GM12878 (cell line): ENCODE measurements at regions not wholly inside any gene's neighbourhood (a gene's known extent, or its start where the extent isn't known, plus 50 kb on each side); places are given as distances from the start of the nearest gene placed in this dataset.

ENCODE experiments used
- ATAC-seq: fragments of 200-7000 bp; cut with Tn5 transposase; 3 replicates; pipeline ENCODE4 v1.9.1; 2020; ENCODE audit warnings: mild to moderate bottlenecking, moderate library complexity
- BruUV-seq: library from RNA; stranded (reverse); fragments of 400-500 nt; replicated peaks from 2 replicates; lab custom pipeline; 2021; lab: Mats Ljungman, UMichigan
- CTCF ChIA-PET: fragments of 300-600 bp; sonication (Branson Sonifier 250); formaldehyde crosslinking; extraction: SDS; loops from one replicate; lab custom pipeline; 2021; ENCODE audit warnings: inconsistent platforms; lab: Yijun Ruan, JAX
- POLR2A ChIA-PET: fragments of 350-600 bp; formaldehyde crosslinking; extraction: SDS; loops from one replicate; lab custom pipeline; 2021; ENCODE audit warnings: inconsistent platforms; lab: Charles Lee
- RAD21 ChIA-PET: fragments of 300-600 bp; sonication (Branson Sonifier 250); formaldehyde crosslinking; loops from one replicate; lab custom pipeline; 2023; ENCODE audit warnings: antibody characterized with exemption; ENCODE audit not compliant: unreplicated experiment; lab: Charles Lee
- SMC1A ChIA-PET: fragments of 300-600 bp; sonication (Branson Sonifier 250); formaldehyde crosslinking; loops from one replicate; lab custom pipeline; 2023; ENCODE audit not compliant: unreplicated experiment, uncharacterized antibody; lab: Charles Lee
- DNase-seq: peaks from one replicate; pipeline ENCODE4 v3.0.0-alpha.2; 2011; ENCODE audit warnings: low read depth, low spot score
- FAIRE-seq: peaks from 3 replicates; lab custom pipeline; 2011; peaks lifted over from hg19 to GRCh38; lab: Jason Lieb, UNC
- H2AFZ ChIP-seq: 2 replicates; pipeline ENCODE4 v1.6.0; 2011; ENCODE audit warnings: low read depth, low read length, control low read depth; ENCODE audit not compliant: control insufficient read depth
- H3K27ac ChIP-seq: 2 replicates; pipeline ENCODE4 v1.5.1; 2011; ENCODE audit warnings: control low read depth; ENCODE audit not compliant: control insufficient read depth, insufficient read depth
- H3K27me3 ChIP-seq, 2 experiments: replicated peaks in 1 of 2; 2 replicates each; pipeline versions ENCODE4 v1.6.0 to v1.6.1; 2011; ENCODE audit warnings: low read length in 1 of 2; ENCODE audit not compliant: control insufficient read depth in 2 of 2, insufficient read depth in 2 of 2
- H3K36me3 ChIP-seq, 2 experiments: 2 replicates each; pipeline ENCODE4 v1.5.1; 2011; ENCODE audit warnings: low read length in 1 of 2; ENCODE audit not compliant: control insufficient read depth in 2 of 2, insufficient read depth in 2 of 2
- H3K4me1 ChIP-seq: 2 replicates; pipeline ENCODE4 v1.6.1; 2011; ENCODE audit warnings: mild to moderate bottlenecking, low read length, moderate library complexity, mixed read lengths; ENCODE audit not compliant: control insufficient read depth, insufficient read depth
- H3K4me2 ChIP-seq: 2 replicates; pipeline ENCODE4 v1.6.0; 2011; ENCODE audit warnings: control low read depth; ENCODE audit not compliant: control insufficient read depth, insufficient read depth
- H3K4me3 ChIP-seq: fragments of 200-600 bp; sonication (generic); 2 replicates; pipeline ENCODE4 v1.5.1; 2016
- H3K79me2 ChIP-seq: 2 replicates; pipeline ENCODE4 v1.6.0; 2011; ENCODE audit warnings: low read length; ENCODE audit not compliant: control insufficient read depth, insufficient read depth
- H3K9ac ChIP-seq: 2 replicates; pipeline ENCODE4 v1.8.0; 2011; ENCODE audit warnings: low read length, control low read depth, mixed read lengths; ENCODE audit not compliant: control insufficient read depth, insufficient read depth
- H3K9me3 ChIP-seq: replicated peaks from 3 replicates; pipeline ENCODE4 v1.5.1; 2011; ENCODE audit warnings: mild to moderate bottlenecking, low read length; ENCODE audit not compliant: control insufficient read depth, insufficient read depth
- H4K20me1 ChIP-seq: 2 replicates; pipeline ENCODE4 v1.6.0; 2011; ENCODE audit not compliant: control insufficient read depth, insufficient read depth
- GATAD2B ChIP-seq: fragments of 450-650 bp; conservative IDR thresholded peaks from 2 replicates; pipeline ENCODE4 v1.6.1; 2017; ENCODE audit warnings: low read depth, mild to moderate bottlenecking, moderate library complexity
- IRF5 ChIP-seq: fragments of 450-650 bp; IDR thresholded peaks from 2 replicates; pipeline ENCODE4 v1.6.1; 2017; ENCODE audit warnings: borderline replicate concordance
- KDM1A ChIP-seq: fragments of 200-600 bp; sonication (generic); IDR thresholded peaks from 2 replicates; pipeline ENCODE4 v1.6.1; 2016; ENCODE audit warnings: borderline replicate concordance
- RBBP5 ChIP-seq: fragments of 200-600 bp; sonication (generic); conservative IDR thresholded peaks from 2 replicates; pipeline ENCODE4 v1.6.1; 2016
- ZBTB11 ChIP-seq: fragments of 450-650 bp; formaldehyde crosslinking; IDR thresholded peaks from 2 replicates; pipeline ENCODE4 v1.5.0; 2022; ENCODE audit warnings: mild to moderate bottlenecking, missing genetic modification characterization
- WGBS: methylation state at CpG from one replicate; pipeline ENCODE4 v1.1.6; 2016; ENCODE audit warnings: low lambda C conversion rate; ENCODE audit not compliant: insufficient replicate concordance, insufficient coverage; ENCODE audit errors: missing lambda C conversion rate; 5-methylcytosine and 5-hydroxymethylcytosine counted together
- in situ Hi-C: fragments of 300-500 bp; cut with MboI; formaldehyde crosslinking; loops from 9 replicates; pipeline ENCODE4 v1.14.3; 2018; ENCODE audit warnings: mixed read lengths
- intact Hi-C: fragments of 100-400 bp; cut with micrococcal nuclease; formaldehyde crosslinking; loops from one replicate; pipeline ENCODE4 v1.14.2; 2022; ENCODE audit not compliant: unreplicated experiment
- TF ChIP-seq, protein P1 (sequence below): IDR thresholded peaks from 2 replicates; pipeline ENCODE4 v1.6.1; 2011; ENCODE audit warnings: borderline replicate concordance, low read depth, mild to moderate bottlenecking, moderate library complexity, low read length; ENCODE audit not compliant: insufficient read depth, poor library complexity, severe bottlenecking

GRCh38 chr2:12259493-12259892, 457.2 kb upstream of the TRIB2 start:
- ChIA-PET CTCF (no interaction called here), POLR2A (no interaction called here), RAD21 (no interaction called here), SMC1A (interaction anchor here (0.9 to 1.4 kb wide), 3 partner anchors 12 to 123 kb away, joined by 3 to 5 read pairs (median 4); no protein-coding TSS in a partner anchor)
- TF ChIP-seq, protein P1, sequence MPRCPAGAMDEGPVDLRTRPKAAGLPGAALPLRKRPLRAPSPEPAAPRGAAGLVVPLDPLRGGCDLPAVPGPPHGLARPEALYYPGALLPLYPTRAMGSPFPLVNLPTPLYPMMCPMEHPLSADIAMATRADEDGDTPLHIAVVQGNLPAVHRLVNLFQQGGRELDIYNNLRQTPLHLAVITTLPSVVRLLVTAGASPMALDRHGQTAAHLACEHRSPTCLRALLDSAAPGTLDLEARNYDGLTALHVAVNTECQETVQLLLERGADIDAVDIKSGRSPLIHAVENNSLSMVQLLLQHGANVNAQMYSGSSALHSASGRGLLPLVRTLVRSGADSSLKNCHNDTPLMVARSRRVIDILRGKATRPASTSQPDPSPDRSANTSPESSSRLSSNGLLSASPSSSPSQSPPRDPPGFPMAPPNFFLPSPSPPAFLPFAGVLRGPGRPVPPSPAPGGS: no peak
- TF ChIP-seq GATAD2B (no peak), ZBTB11 (CRISPR knock-in tag) (no peak), KDM1A (no peak), IRF5 (no peak), RBBP5 (no peak)
- FAIRE-seq (no peak), ATAC-seq (no peak), DNase-seq (no peak)
- no peaks in the 10 kb centered on the region; a peak in 1 of 4 replicates for H3K36me3 ChIP-seq
- BruUV-seq: no TSS peak
- H3K4me3 ChIP-seq: no peak overlapping the region
- in situ Hi-C loops: no loop called here
- intact Hi-C loops: no loop called here
- no peaks in the 10 kb centered on the region for H4K20me1 ChIP-seq
- H3K27me3 ChIP-seq: no peaks in the 10 kb centered on the region
- no peaks in the 10 kb centered on the region; the same call in 1 of the 2 replicates for H3K4me1 ChIP-seq
- H3K79me2 ChIP-seq: no peaks in the 10 kb centered on the region
- H3K9me3 ChIP-seq: no peaks in the 10 kb centered on the region
- WGBS: 65% methylated on average over 3 of the region's 3 CpGs
- H3K4me2 ChIP-seq: no peak overlapping the region
- no peak overlapping the region for H2AFZ ChIP-seq
- no peak overlapping the region for H3K9ac ChIP-seq
- H3K27ac ChIP-seq: no peak overlapping the region
